Type B pancreatic cell (in vitro differentiated cells): ENCODE measurements at regions not wholly inside any gene's neighbourhood (a gene's known extent, or its start where the extent isn't known, plus 50 kb on each side); places are given as distances from the start of the nearest gene placed in this dataset.

Experiments
- DNase-seq: peaks from one replicate; pipeline ENCODE4 v3.0.0; 2021; ENCODE audit warnings: mixed read lengths; ENCODE audit not compliant: unreplicated experiment; ENCODE audit errors: extremely low spot score
- H3K27ac Mint-ChIP-seq: 2 replicates; pipeline ENCODE4 v1.8.0; 2021; ENCODE audit warnings: mild to moderate bottlenecking, mixed read lengths
- H3K27me3 Mint-ChIP-seq: 2 replicates; pipeline ENCODE4 v1.8.0; 2021; ENCODE audit warnings: mixed read lengths
- H3K36me3 Mint-ChIP-seq: 2 replicates; pipeline ENCODE4 v1.8.0; 2021; ENCODE audit warnings: mixed read lengths
- H3K4me1 Mint-ChIP-seq: one replicate; pipeline ENCODE4 v1.8.0; 2021; ENCODE audit warnings: mixed read lengths; ENCODE audit not compliant: unreplicated experiment
- H3K4me3 Mint-ChIP-seq: 2 replicates; pipeline ENCODE4 v1.8.0; 2021; ENCODE audit warnings: mild to moderate bottlenecking, mixed read lengths
- H3K9me3 Mint-ChIP-seq: 2 replicates; pipeline ENCODE4 v1.8.0; 2021; ENCODE audit warnings: mixed read lengths
- TF ChIP-seq, protein P1 (sequence below): fragments of 200-600 bp; sonication (generic); conservative IDR thresholded peaks from 2 replicates; pipeline ENCODE4 v1.5.0; 2021; ENCODE audit warnings: antibody characterized with exemption, mild to moderate bottlenecking

DNA sequence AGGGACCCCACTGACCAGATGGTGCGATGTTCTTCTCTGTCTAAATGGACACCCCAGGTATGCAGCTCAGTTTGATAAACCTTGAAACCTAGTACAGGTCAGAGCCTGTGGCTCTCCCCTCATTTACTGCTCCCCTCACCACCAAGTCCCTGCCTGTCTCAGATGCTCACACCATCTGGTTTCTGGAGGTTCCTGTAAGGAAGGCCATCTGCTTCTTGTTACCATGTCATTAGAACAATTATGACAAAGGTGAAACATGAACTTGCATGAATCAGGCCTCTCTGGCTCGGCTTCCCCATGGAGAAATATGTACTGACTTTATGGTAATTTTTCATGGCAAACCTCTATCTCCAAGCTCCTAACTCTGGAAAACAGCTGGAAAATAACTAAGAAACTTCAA lies 965.7 kb downstream of the UQCRFS1 start:
- no peak for DNase-seq
- Mint-ChIP-seq H3K9me3 (no peaks in the 10 kb centered on the region), H3K27me3 (peaks cover 22% of the 10 kb centered on the region), H3K36me3 (no peaks in the 10 kb centered on the region), H3K27ac (no peak overlapping the region), H3K4me1 (peaks cover 7% of the 10 kb centered on the region), H3K4me3 (no peak overlapping the region)
- TF ChIP-seq, protein P1, sequence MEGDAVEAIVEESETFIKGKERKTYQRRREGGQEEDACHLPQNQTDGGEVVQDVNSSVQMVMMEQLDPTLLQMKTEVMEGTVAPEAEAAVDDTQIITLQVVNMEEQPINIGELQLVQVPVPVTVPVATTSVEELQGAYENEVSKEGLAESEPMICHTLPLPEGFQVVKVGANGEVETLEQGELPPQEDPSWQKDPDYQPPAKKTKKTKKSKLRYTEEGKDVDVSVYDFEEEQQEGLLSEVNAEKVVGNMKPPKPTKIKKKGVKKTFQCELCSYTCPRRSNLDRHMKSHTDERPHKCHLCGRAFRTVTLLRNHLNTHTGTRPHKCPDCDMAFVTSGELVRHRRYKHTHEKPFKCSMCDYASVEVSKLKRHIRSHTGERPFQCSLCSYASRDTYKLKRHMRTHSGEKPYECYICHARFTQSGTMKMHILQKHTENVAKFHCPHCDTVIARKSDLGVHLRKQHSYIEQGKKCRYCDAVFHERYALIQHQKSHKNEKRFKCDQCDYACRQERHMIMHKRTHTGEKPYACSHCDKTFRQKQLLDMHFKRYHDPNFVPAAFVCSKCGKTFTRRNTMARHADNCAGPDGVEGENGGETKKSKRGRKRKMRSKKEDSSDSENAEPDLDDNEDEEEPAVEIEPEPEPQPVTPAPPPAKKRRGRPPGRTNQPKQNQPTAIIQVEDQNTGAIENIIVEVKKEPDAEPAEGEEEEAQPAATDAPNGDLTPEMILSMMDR: no peak

DNA sequence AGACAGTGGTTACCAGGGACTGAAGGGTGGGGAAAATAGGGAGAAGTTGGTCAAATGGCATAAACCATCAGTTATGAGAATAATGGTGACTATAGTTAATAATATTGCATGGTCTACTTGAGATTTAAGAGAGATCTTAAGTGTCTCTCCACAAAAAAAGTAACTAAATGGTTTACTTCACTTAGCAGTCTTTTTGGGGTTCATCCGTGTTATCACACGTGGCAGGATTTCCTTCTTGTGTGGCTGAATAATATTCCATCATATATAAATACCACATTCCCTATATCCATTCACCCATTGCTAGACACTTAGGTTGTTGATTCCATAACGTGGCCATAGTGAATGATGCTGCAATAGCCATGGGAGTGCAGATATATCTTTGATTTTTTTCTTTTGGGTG lies 967.0 kb downstream of the UQCRFS1 start:
- Mint-ChIP-seq H3K9me3 (no peaks in the 10 kb centered on the region), H3K4me3 (no peak overlapping the region), H3K27ac (no peak overlapping the region), H3K4me1 (peaks cover 7% of the 10 kb centered on the region), H3K27me3 (peaks cover 18% of the 10 kb centered on the region), H3K36me3 (no peaks in the 10 kb centered on the region)
- TF ChIP-seq, protein P1: no peak
- no peak for DNase-seq

- TF ChIP-seq, protein P1: no peak
- H3K9me3 Mint-ChIP-seq: no peaks in the 10 kb centered on the region
- H3K27ac Mint-ChIP-seq: no peak overlapping the region
- no peak for DNase-seq
- no peak overlapping the region for H3K4me3 Mint-ChIP-seq
- no peaks in the 10 kb centered on the region for H3K36me3 Mint-ChIP-seq
- peaks cover 21% of the 10 kb centered on the region for H3K27me3 Mint-ChIP-seq
- peaks cover 7% of the 10 kb centered on the region for H3K4me1 Mint-ChIP-seq
These were observed 968.0 kb downstream of the UQCRFS1 start for GRCh38 chr19:28244966-28245365.

DNA sequence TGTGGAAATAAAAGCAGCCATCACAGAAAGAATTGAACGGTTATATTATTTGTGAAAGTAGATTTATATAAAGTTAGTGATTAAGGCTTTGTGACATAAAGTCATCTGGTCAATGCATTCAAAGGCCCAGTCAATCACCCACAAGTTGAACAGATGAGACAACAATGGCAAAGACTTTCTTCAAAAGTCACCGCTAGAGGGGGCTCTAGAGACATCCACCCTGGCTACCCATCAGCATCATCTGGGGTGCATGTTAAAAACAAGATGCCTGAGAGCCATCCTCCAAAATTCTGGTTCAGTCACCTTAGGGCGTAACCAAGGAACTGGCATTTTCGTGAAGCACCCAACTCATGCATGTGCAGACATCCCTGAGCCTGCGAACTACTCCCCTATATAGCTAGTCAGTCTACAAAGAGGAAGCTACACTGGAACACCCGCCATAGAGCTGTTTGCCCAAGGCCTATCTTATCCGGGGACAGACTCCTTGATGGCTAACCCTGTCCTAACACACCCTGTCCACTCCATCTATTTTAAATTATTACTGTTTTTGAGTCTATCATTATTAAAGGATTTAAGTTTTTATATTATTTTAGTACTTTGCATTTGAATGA lies 970.5 kb downstream of the UQCRFS1 start:
- Mint-ChIP-seq H3K9me3 (no peaks in the 10 kb centered on the region), H3K4me1 (peaks cover 5% of the 10 kb centered on the region), H3K27ac (no peak overlapping the region), H3K36me3 (no peaks in the 10 kb centered on the region), H3K27me3 (peaks cover 24% of the 10 kb centered on the region), H3K4me3 (no peak overlapping the region)
- TF ChIP-seq, protein P1: peak; percentile 77
- peak; percentile 40 for DNase-seq

GRCh38 chr19:28239270-28239669 lies 973.7 kb downstream of the UQCRFS1 start:
- Mint-ChIP-seq H3K9me3 (no peaks in the 10 kb centered on the region), H3K4me3 (no peak overlapping the region), H3K36me3 (no peaks in the 10 kb centered on the region), H3K27me3 (peaks cover 25% of the 10 kb centered on the region), H3K27ac (no peak overlapping the region), H3K4me1 (peaks cover 4% of the 10 kb centered on the region)
- no peak for DNase-seq
- TF ChIP-seq, protein P1: peak; percentile 66
